ENCODE measurements at regions not wholly inside any gene's neighbourhood (a gene's known extent, or its start where the extent isn't known, plus 50 kb on each side); places are given as distances from the start of the nearest gene placed in this dataset.

GRCh38 chr18:33831424-33831823 lies 253.4 kb downstream of the ASXL3 start:
- intact Hi-C loops (cut with DNase I): loop anchor here (10.0 kb wide), 2 partner anchors 183 to 493 kb away; no protein-coding TSS in a partner anchor

GRCh38 chr18:33830213-33830612 lies 252.2 kb downstream of the ASXL3 start:
- no peaks in the 10 kb centered on the region for H3K4me1 ChIP-seq
- H3K4me3 ChIP-seq: no peak overlapping the region
- no peak overlapping the region for H3K27ac ChIP-seq
- H3K36me3 ChIP-seq: no peaks in the 10 kb centered on the region
- intact Hi-C loops (cut with DNase I): loop anchor here (10.0 kb wide), 2 partner anchors 185 to 495 kb away; no protein-coding TSS in a partner anchor
- no peak for TF ChIP-seq CTCF (IDR thresholded peaks at IDR 0.05)
- no peak overlapping the region for H3K9ac ChIP-seq (ENCODE audit: low read depth in 2 of 2, low read length in 2 of 2)
- no peaks in the 10 kb centered on the region for H3K9me3 ChIP-seq
- no peak for DNase-seq
- no peaks in the 10 kb centered on the region for H3K27me3 ChIP-seq

More at GRCh38 chr18:33831424-33831823, 253.4 kb downstream of the ASXL3 start:
- H3K27ac ChIP-seq: no peak overlapping the region
- no peaks in the 10 kb centered on the region for H3K9me3 ChIP-seq
- no peak overlapping the region for H3K4me3 ChIP-seq
- H3K27me3 ChIP-seq: no peaks in the 10 kb centered on the region
- DNase-seq: no peak
- H3K9ac ChIP-seq (ENCODE audit: low read depth in 2 of 2, low read length in 2 of 2): no peak overlapping the region
- no peaks in the 10 kb centered on the region for H3K36me3 ChIP-seq
- no peak for TF ChIP-seq CTCF (IDR thresholded peaks at IDR 0.05)
- no peaks in the 10 kb centered on the region for H3K4me1 ChIP-seq

GRCh38 chr18:33828949-33829348 lies 250.9 kb downstream of the ASXL3 start:
- no peak for TF ChIP-seq CTCF (IDR thresholded peaks at IDR 0.05)
- no peaks in the 10 kb centered on the region for H3K4me1 ChIP-seq
- no peaks in the 10 kb centered on the region for H3K27me3 ChIP-seq
- intact Hi-C loops (cut with DNase I): no loop called here
- no peak overlapping the region for H3K4me3 ChIP-seq
- no peaks in the 10 kb centered on the region for H3K9me3 ChIP-seq
- DNase-seq: no peak
- H3K36me3 ChIP-seq: no peaks in the 10 kb centered on the region
- no peak overlapping the region for H3K9ac ChIP-seq (ENCODE audit: low read depth in 2 of 2, low read length in 2 of 2)
- no peak overlapping the region for H3K27ac ChIP-seq

- Histone ChIP-seq H3K27me3 (no peaks in the 10 kb centered on the region), H3K36me3 (no peaks in the 10 kb centered on the region), H3K27ac (no peak overlapping the region), H3K4me3 (no peak overlapping the region), H3K9me3 (no peaks in the 10 kb centered on the region), H3K9ac (ENCODE audit: low read depth in 2 of 2, low read length in 2 of 2) (no peak overlapping the region), H3K4me1 (no peaks in the 10 kb centered on the region)
- TF ChIP-seq CTCF (IDR thresholded peaks at IDR 0.05): no peak
- intact Hi-C loops (cut with DNase I): no loop called here
- no peak for DNase-seq
These were observed 248.1 kb downstream of the ASXL3 start for GRCh38 chr18:33826151-33826550.

GRCh38 chr18:33821503-33821902 lies 243.5 kb downstream of the ASXL3 start:
- Histone ChIP-seq H3K36me3 (no peaks in the 10 kb centered on the region), H3K9me3 (no peaks in the 10 kb centered on the region), H3K9ac (ENCODE audit: low read depth in 2 of 2, low read length in 2 of 2) (no peak overlapping the region), H3K4me3 (no peak overlapping the region), H3K4me1 (no peaks in the 10 kb centered on the region), H3K27me3 (no peaks in the 10 kb centered on the region), H3K27ac (no peak overlapping the region)
- no peak for DNase-seq
- intact Hi-C loops (cut with DNase I): no loop called here
- no peak for TF ChIP-seq CTCF (IDR thresholded peaks at IDR 0.05)
